Transverse colon (tissue), 4 donors: ENCODE measurements at regions not wholly inside any gene's neighbourhood (a gene's known extent, or its start where the extent isn't known, plus 50 kb on each side); places are given as distances from the start of the nearest gene placed in this dataset.

Source experiments
- DNase-seq: peaks from one replicate; pipeline ENCODE4 v3.0.0-alpha.2; 2019
- H3K27ac ChIP-seq, 4 donors: fragments of 200-600 bp; sonication (generic); 2 replicates each; pipeline ENCODE4 v1.5.1; 2016 to 2018; ENCODE audit warnings: inconsistent platforms in 4 of 4
- H3K27me3 ChIP-seq: fragments of 200-600 bp; sonication (generic); 2 replicates; pipeline ENCODE4 v1.5.1; 2017; ENCODE audit warnings: inconsistent platforms
- H3K36me3 ChIP-seq, 4 donors: fragments of 200-600 bp; sonication (generic); 2 replicates each; pipeline ENCODE4 v1.5.1; 2017 to 2019; ENCODE audit warnings: inconsistent platforms in 4 of 4
- H3K4me1 ChIP-seq, 4 donors: fragments of 200-600 bp; sonication (generic); 2 replicates each; pipeline ENCODE4 v1.5.1; 2017 to 2020; ENCODE audit warnings: inconsistent platforms in 4 of 4
- H3K4me3 ChIP-seq, 4 donors: fragments of 200-600 bp; sonication (generic); 1 replicate in 1 of 4; 2 replicates in 3 of 4; pipeline versions ENCODE4 v1.5.1 to v1.6.1; 2017 to 2019; ENCODE audit warnings: inconsistent platforms in 4 of 4
- H3K9me3 ChIP-seq, 2 donors: fragments of 200-600 bp; sonication (generic); 2 replicates each; pipeline ENCODE4 v1.5.1; 2017 to 2019; ENCODE audit warnings: inconsistent platforms in 2 of 2
- CTCF ChIP-seq, 5 experiments: fragments of 200-600 bp in 3 of 5; fragments of 450-650 bp in 2 of 5; sonication (generic) in 3 of 5; IDR thresholded peaks; 1 replicate in 2 of 5; 2 replicates in 3 of 5; pipeline ENCODE4 v1.5.1; 2016 to 2017; ENCODE audit warnings: antibody characterized with exemption in 5 of 5, inconsistent platforms in 3 of 5, mild to moderate bottlenecking in 2 of 5, moderate library complexity in 1 of 5
- EP300 ChIP-seq: sonication (generic); formaldehyde crosslinking; IDR thresholded peaks from one replicate; pipeline ENCODE4 v1.6.1; 2017; ENCODE audit warnings: antibody characterized with exemption, low read depth
- POLR2A ChIP-seq: fragments of 450-650 bp; IDR thresholded peaks from one replicate; pipeline ENCODE4 v1.6.1; 2016; ENCODE audit warnings: antibody characterized with exemption, mild to moderate bottlenecking, moderate library complexity
- POLR2AphosphoS5 ChIP-seq, 3 donors: sonication (generic); formaldehyde crosslinking; IDR thresholded peaks; one replicate each; pipeline ENCODE4 v1.6.1; 2016; ENCODE audit warnings: antibody characterized with exemption in 3 of 3
- WGBS, 2 donors: methylation state at CpG; one replicate each; pipeline ENCODE4 v1.1.5; 2018; ENCODE audit warnings: low coverage in 1 of 2; 5-methylcytosine and 5-hydroxymethylcytosine counted together
- in situ Hi-C, 4 donors: fragments of 200-750 bp; cut with MboI; loops; one replicate each; pipeline versions ENCODE4 v1.15.0 to v1.15.1; 2017; ENCODE audit warnings: low sequenced_read_pairs in 3 of 4, low pct_ligation_motif_present in 1 of 4, low pct_unique_long_range_greater_than_20kb in 1 of 4
- intact Hi-C: fragments of 100-400 bp; cut with DNase I; formaldehyde crosslinking; loops from one replicate; pipeline ENCODE4 v1.15.1; 2023; ENCODE audit warnings: low total_unique reads

GRCh38 chr5:136682986-136683385 is 317.6 kb upstream of the TRPC7 start:
- Histone ChIP-seq H3K4me3 (no peak overlapping the region), H3K9me3 (no peaks in the 10 kb centered on the region), H3K27me3 (no peaks in the 10 kb centered on the region), H3K4me1 (no peaks in the 10 kb centered on the region), H3K27ac (no peak overlapping the region), H3K36me3 (no peaks in the 10 kb centered on the region)
- in situ Hi-C loops, result no loop called here
- WGBS, 2 donors, result no CpG with 5 or more reads among the region's 1 CpG
- DNase-seq, result no peak
- intact Hi-C loops, result no loop called here
- TF ChIP-seq EP300 (no peak), CTCF (IDR thresholded peaks at IDR 0.05) (no peak), POLR2AphosphoS5 (IDR thresholded peaks at IDR 0.05) (no peak), POLR2A (no peak)

GRCh38 chr5:136679233-136679632 is 313.9 kb upstream of the TRPC7 start:
- H3K4me3 ChIP-seq, result no peak overlapping the region
- DNase-seq, result no peak
- H3K36me3 ChIP-seq, result no peaks in the 10 kb centered on the region
- in situ Hi-C loops, result no loop called here
- H3K4me1 ChIP-seq, result no peaks in the 10 kb centered on the region
- intact Hi-C loops, result no loop called here
- H3K27me3 ChIP-seq, result no peaks in the 10 kb centered on the region
- 74% methylated on average over 8 to 9 of the region's 9 CpGs for WGBS, 2 donors
- TF ChIP-seq POLR2A (no peak), EP300 (no peak), POLR2AphosphoS5 (IDR thresholded peaks at IDR 0.05) (no peak), CTCF (IDR thresholded peaks at IDR 0.05) (no peak)
- H3K9me3 ChIP-seq, result no peaks in the 10 kb centered on the region
- no peak overlapping the region for H3K27ac ChIP-seq

GRCh38 chr5:136677217-136677616 is 311.9 kb upstream of the TRPC7 start:
- intact Hi-C loops, result no loop called here
- H3K4me1 ChIP-seq, result no peaks in the 10 kb centered on the region
- in situ Hi-C loops, result no loop called here
- TF ChIP-seq EP300 (no peak), POLR2A (no peak), CTCF (IDR thresholded peaks at IDR 0.05) (no peak), POLR2AphosphoS5 (IDR thresholded peaks at IDR 0.05) (no peak)
- no peak overlapping the region for H3K27ac ChIP-seq
- WGBS, 2 donors, result 76 to 96% methylated on average over 3 of the region's 3 CpGs
- DNase-seq, result no peak
- no peak overlapping the region for H3K4me3 ChIP-seq
- no peaks in the 10 kb centered on the region for H3K36me3 ChIP-seq
- no peaks in the 10 kb centered on the region for H3K9me3 ChIP-seq
- H3K27me3 ChIP-seq, result no peaks in the 10 kb centered on the region

GRCh38 chr5:136676685-136677084 is 311.3 kb upstream of the TRPC7 start:
- DNase-seq, result no peak
- Histone ChIP-seq H3K27ac (no peak overlapping the region), H3K36me3 (no peaks in the 10 kb centered on the region), H3K27me3 (no peaks in the 10 kb centered on the region), H3K4me3 (no peak overlapping the region), H3K9me3 (no peaks in the 10 kb centered on the region), H3K4me1 (no peaks in the 10 kb centered on the region)
- in situ Hi-C loops, result no loop called here
- intact Hi-C loops, result no loop called here
- TF ChIP-seq POLR2AphosphoS5 (IDR thresholded peaks at IDR 0.05) (no peak), CTCF (IDR thresholded peaks at IDR 0.05) (no peak), POLR2A (no peak), EP300 (no peak)
- WGBS, 2 donors, result 84% methylated on average over 3 of the region's 3 CpGs; no CpG with 5 or more reads in 1 of the 2 donors
